ENCODE measurements at regions not wholly inside any gene's neighbourhood (a gene's known extent, or its start where the extent isn't known, plus 50 kb on each side); places are given as distances from the start of the nearest gene placed in this dataset.

GRCh38 chr2:8259106-8259840 is 422.6 kb upstream of the ID2 start:
- no peak for TF ChIP-seq CTCF (IDR thresholded peaks at IDR 0.05; ENCODE audit: low read depth, low read length)
- H3K4me3 ChIP-seq (ENCODE audit: low read depth, low read length): no peak overlapping the region

GRCh38 chr2:8259841-8260178 is 422.0 kb upstream of the ID2 start:
- H3K4me3 ChIP-seq (ENCODE audit: low read depth, low read length): no peak overlapping the region
- no peak for TF ChIP-seq CTCF (IDR thresholded peaks at IDR 0.05; ENCODE audit: low read depth, low read length)

GRCh38 chr2:8260213-8260612 is 421.6 kb upstream of the ID2 start:
- no peak for TF ChIP-seq CTCF (IDR thresholded peaks at IDR 0.05; ENCODE audit: low read depth, low read length)
- no peak overlapping the region for H3K4me3 ChIP-seq (ENCODE audit: low read depth, low read length)

- no peak for TF ChIP-seq CTCF (IDR thresholded peaks at IDR 0.05; ENCODE audit: low read depth, low read length)
- H3K4me3 ChIP-seq (ENCODE audit: low read depth, low read length): no peak overlapping the region
These were observed 418.0 kb upstream of the ID2 start for GRCh38 chr2:8263901-8264300.

- no peak overlapping the region for H3K4me3 ChIP-seq (ENCODE audit: low read depth, low read length)
- TF ChIP-seq CTCF (IDR thresholded peaks at IDR 0.05; ENCODE audit: low read depth, low read length): no peak
These were observed 416.9 kb upstream of the ID2 start for GRCh38 chr2:8264981-8265380.

GRCh38 chr2:8265476-8266226 is 416.2 kb upstream of the ID2 start:
- no peak overlapping the region for H3K4me3 ChIP-seq (ENCODE audit: low read depth, low read length)
- no peak for TF ChIP-seq CTCF (IDR thresholded peaks at IDR 0.05; ENCODE audit: low read depth, low read length)

- no peak for TF ChIP-seq CTCF (IDR thresholded peaks at IDR 0.05; ENCODE audit: low read depth, low read length)
- H3K4me3 ChIP-seq (ENCODE audit: low read depth, low read length): no peak overlapping the region
These were observed 415.3 kb upstream of the ID2 start for GRCh38 chr2:8266563-8266962.
